H1 (cell line): ENCODE measurements at regions not wholly inside any gene's neighbourhood (a gene's known extent, or its start where the extent isn't known, plus 50 kb on each side); places are given as distances from the start of the nearest gene placed in this dataset.

Source experiments
- CTCF ChIA-PET: fragments of 300-600 bp; sonication (Branson Sonifier 250); formaldehyde crosslinking; loops from one replicate; lab custom pipeline; 2021; ENCODE audit not compliant: partially characterized antibody; lab: Charles Lee
- POLR2A ChIA-PET: fragments of 300-600 bp; sonication (Branson Sonifier 250); formaldehyde crosslinking; loops from one replicate; lab custom pipeline; 2021; ENCODE audit warnings: inconsistent platforms; ENCODE audit not compliant: partially characterized antibody; lab: Charles Lee
- DNase-seq, 2 experiments: peaks; one replicate each; pipeline versions ENCODE4 v3.0.0 to v3.0.0-alpha.2; 2010 to 2022; ENCODE audit warnings: low spot score in 2 of 2, low read depth in 1 of 2, mixed read lengths in 1 of 2
- FAIRE-seq: peaks from 2 replicates; lab custom pipeline; 2011; peaks lifted over from hg19 to GRCh38; lab: Jason Lieb, UNC
- H2AFZ ChIP-seq: 2 replicates; pipeline ENCODE4 v1.8.1; 2012; ENCODE audit warnings: low read length, inconsistent platforms
- H2AK5ac ChIP-seq: 2 replicates; pipeline ENCODE4 v1.6.1; 2013; ENCODE audit warnings: low read depth, low read length
- H2BK120ac ChIP-seq: replicated peaks from 2 replicates; pipeline ENCODE3; 2013; ENCODE audit warnings: low read depth, low read length, inconsistent platforms
- H2BK12ac ChIP-seq: 2 replicates; pipeline ENCODE4 v1.6.1; 2013; ENCODE audit warnings: low read depth, low read length
- H2BK15ac ChIP-seq: 2 replicates; pipeline ENCODE4 v1.6.1; 2013; ENCODE audit warnings: low read length
- H2BK20ac ChIP-seq: 2 replicates; pipeline ENCODE4 v1.6.1; 2013; ENCODE audit warnings: low read length
- H2BK5ac ChIP-seq: 2 replicates; pipeline ENCODE4 v1.6.1; 2013; ENCODE audit warnings: low read depth, low read length
- H3K14ac ChIP-seq: 2 replicates; pipeline ENCODE4 v1.6.1; 2013; ENCODE audit warnings: inconsistent platforms; ENCODE audit not compliant: insufficient read length
- H3K18ac ChIP-seq: 2 replicates; pipeline ENCODE4 v1.6.1; 2013; ENCODE audit warnings: low read length; ENCODE audit errors: extremely low read depth
- H3K23ac ChIP-seq: 2 replicates; pipeline ENCODE4 v1.6.1; 2013; ENCODE audit warnings: inconsistent platforms; ENCODE audit not compliant: insufficient read length
- H3K23me2 ChIP-seq: 2 replicates; pipeline ENCODE4 v1.6.1; 2013; ENCODE audit warnings: low read depth, low read length
- H3K27ac ChIP-seq: 2 replicates; pipeline ENCODE4 v1.6.1; 2011; ENCODE audit warnings: low read depth, low read length, inconsistent platforms
- H3K27me3 ChIP-seq, 4 experiments: replicated peaks in 1 of 4; 1 replicate in 1 of 4; 2 replicates in 3 of 4; pipeline versions ENCODE4 v1.6.1 to v1.8.1; 2011 to 2013; ENCODE audit warnings: low read length in 3 of 4, mild to moderate bottlenecking in 3 of 4, inconsistent platforms in 2 of 4, mixed read lengths in 2 of 4, moderate library complexity in 1 of 4; ENCODE audit not compliant: control insufficient read depth in 3 of 4, insufficient read depth in 3 of 4; ENCODE audit errors: extremely low read depth in 1 of 4
- H3K36me3 ChIP-seq, 4 experiments: 2 replicates each; pipeline versions ENCODE4 v1.6.1 to v1.8.1; 2011 to 2013; ENCODE audit warnings: mild to moderate bottlenecking in 4 of 4, low read length in 3 of 4, moderate library complexity in 2 of 4, control low read depth in 1 of 4, inconsistent platforms in 1 of 4; ENCODE audit not compliant: insufficient read depth in 4 of 4, control insufficient read depth in 2 of 4
- H3K4ac ChIP-seq: replicated peaks from 2 replicates; pipeline ENCODE3; 2013; ENCODE audit warnings: low read length, low read depth, mixed read lengths, inconsistent platforms; ENCODE audit not compliant: insufficient read length
- H3K4me1 ChIP-seq, 4 experiments: replicated peaks in 1 of 4; 1 replicate in 1 of 4; 2 replicates in 3 of 4; pipeline versions ENCODE4 v1.6.1 to v1.8.1; 2011 to 2013; ENCODE audit warnings: low read length in 3 of 4, inconsistent platforms in 2 of 4, mixed read lengths in 1 of 4; ENCODE audit not compliant: insufficient read depth in 4 of 4, control insufficient read depth in 3 of 4
- H3K4me2 ChIP-seq, 2 experiments: 2 replicates each; pipeline versions ENCODE4 v1.6.1 to v1.8.1; 2011 to 2013; ENCODE audit warnings: low read depth in 2 of 2, low read length in 2 of 2, control low read depth in 1 of 2, inconsistent platforms in 1 of 2, mild to moderate bottlenecking in 1 of 2; ENCODE audit not compliant: insufficient read depth in 1 of 2
- H3K4me3 ChIP-seq, 4 experiments: fragments of 200-600, 300-600 bp in 1 of 4; sonication (generic), shearing (Covaris generic), sonication (Bioruptor Twin) in 1 of 4; 2 replicates each; pipeline versions ENCODE4 v1.5.1 to v1.8.1; 2011 to 2016; ENCODE audit warnings: low read length in 4 of 4, low read depth in 3 of 4, control low read depth in 2 of 4, inconsistent platforms in 2 of 4, mild to moderate bottlenecking in 2 of 4, mixed read lengths in 1 of 4, moderate library complexity in 1 of 4; ENCODE audit not compliant: insufficient read depth in 2 of 4; ENCODE audit errors: extremely low read depth in 1 of 4
- H3K56ac ChIP-seq: replicated peaks from 2 replicates; pipeline ENCODE3; 2013; ENCODE audit warnings: low read depth, mild to moderate bottlenecking, mixed read lengths, low read length, inconsistent platforms; ENCODE audit not compliant: insufficient read length
- H3K79me1 ChIP-seq: 2 replicates; pipeline ENCODE4 v1.6.1; 2013; ENCODE audit warnings: low read depth, low read length, control low read depth
- H3K79me2 ChIP-seq, 2 experiments: 2 replicates each; pipeline versions ENCODE4 v1.6.1 to v1.8.1; 2012 to 2013; ENCODE audit warnings: low read length in 2 of 2, mild to moderate bottlenecking in 2 of 2, inconsistent platforms in 1 of 2; ENCODE audit not compliant: insufficient read depth in 2 of 2, control insufficient read depth in 1 of 2
- H3K9ac ChIP-seq, 4 experiments: replicated peaks in 1 of 4; 1 replicate in 1 of 4; 2 replicates in 3 of 4; pipeline versions ENCODE4 v1.6.1 to v1.8.1; 2011 to 2013; ENCODE audit warnings: low read depth in 3 of 4, low read length in 3 of 4, control low read depth in 2 of 4, mild to moderate bottlenecking in 2 of 4, moderate library complexity in 2 of 4, inconsistent platforms in 1 of 4; ENCODE audit errors: extremely low read depth in 1 of 4
- H3K9me3 ChIP-seq, 2 experiments: 2 replicates each; pipeline versions ENCODE4 v1.6.1 to v1.8.1; 2012 to 2013; ENCODE audit warnings: mild to moderate bottlenecking in 2 of 2, moderate library complexity in 2 of 2, control low read depth in 1 of 2, inconsistent platforms in 1 of 2, low read depth in 1 of 2, low read length in 1 of 2, mixed read lengths in 1 of 2; ENCODE audit not compliant: insufficient read depth in 2 of 2
- H4K20me1 ChIP-seq, 2 experiments: replicated peaks in 1 of 2; 2 replicates each; pipeline versions ENCODE3 to v1.8.1; 2011 to 2013; ENCODE audit warnings: inconsistent platforms in 2 of 2, low read length in 2 of 2, mild to moderate bottlenecking in 1 of 2; ENCODE audit not compliant: insufficient read depth in 2 of 2, control insufficient read depth in 1 of 2
- H4K5ac ChIP-seq: 2 replicates; pipeline ENCODE4 v1.6.1; 2013; ENCODE audit warnings: low read length, low read depth, mixed read lengths, inconsistent platforms; ENCODE audit not compliant: insufficient read length
- H4K8ac ChIP-seq: 2 replicates; pipeline ENCODE4 v1.8.0; 2013; ENCODE audit warnings: mild to moderate bottlenecking, moderate library complexity, low read length, inconsistent platforms; ENCODE audit not compliant: insufficient read depth; ENCODE audit errors: extremely low read depth
- H4K91ac ChIP-seq: replicated peaks from 2 replicates; pipeline ENCODE3; 2013; ENCODE audit warnings: low read length, mixed read lengths, inconsistent platforms; ENCODE audit not compliant: insufficient read length
- CBX5 ChIP-seq: fragments of 300-800, 300-1000 bp; sonication (generic); IDR thresholded peaks from 2 replicates; pipeline ENCODE4 v1.7.1; 2016; ENCODE audit warnings: antibody characterized with exemption, low read length, low read depth
- EP300 ChIP-seq, 2 experiments: IDR thresholded peaks; 1 replicate in 1 of 2; 2 replicates in 1 of 2; pipeline ENCODE4 v1.6.1; 2011 to 2012; ENCODE audit warnings: low read depth in 2 of 2, low read length in 2 of 2, mild to moderate bottlenecking in 2 of 2, borderline replicate concordance in 1 of 2, inconsistent platforms in 1 of 2, moderate library complexity in 1 of 2
- JUND ChIP-seq: IDR thresholded peaks from 2 replicates; pipeline ENCODE4 v1.6.1; 2011; ENCODE audit warnings: mild to moderate bottlenecking, improper control_type of control experiment, low read length
- KDM1A ChIP-seq: fragments of 200-600, 300-600 bp; sonication (generic); IDR thresholded peaks from 2 replicates; pipeline ENCODE4 v1.7.1; 2016; ENCODE audit warnings: mild to moderate bottlenecking, low read length, borderline replicate concordance
- MAX ChIP-seq: IDR thresholded peaks from 2 replicates; pipeline ENCODE4 v1.6.1; 2012; ENCODE audit warnings: inconsistent platforms
- NRF1 ChIP-seq: IDR thresholded peaks from 2 replicates; pipeline ENCODE4 v1.6.1; 2011; ENCODE audit warnings: mild to moderate bottlenecking, low read depth, low read length, improper control_type of control experiment
- RBBP5 ChIP-seq: IDR thresholded peaks from 2 replicates; pipeline ENCODE4 v1.7.1; 2012; ENCODE audit warnings: low read depth, mild to moderate bottlenecking, inconsistent platforms, low read length, moderate library complexity, borderline replicate concordance
- SAP30 ChIP-seq: fragments of 300-600 bp; sonication (generic); IDR thresholded peaks from 2 replicates; pipeline ENCODE4 v1.7.1; 2012; ENCODE audit warnings: low read length, moderate library complexity, mild to moderate bottlenecking, inconsistent platforms; ENCODE audit not compliant: insufficient read depth, insufficient replicate concordance
- TAF1 ChIP-seq: IDR thresholded peaks from 2 replicates; pipeline ENCODE4 v1.6.1; 2011; ENCODE audit warnings: mild to moderate bottlenecking, low read depth, low read length
- TEAD4 ChIP-seq: IDR thresholded peaks from 2 replicates; pipeline ENCODE4 v1.6.1; 2012; ENCODE audit warnings: low read depth, low read length, inconsistent platforms, mixed read lengths
- WGBS, 2 experiments: shearing (Covaris generic) in 1 of 2; methylation state at CpG; one replicate each; pipeline versions ENCODE4 v1.1.6 to v1.1.7; 2013 to 2015; ENCODE audit warnings: low lambda C conversion rate in 2 of 2, mixed read lengths in 2 of 2, inconsistent platforms in 1 of 2, low coverage in 1 of 2, missing lambda C conversion rate in 1 of 2; ENCODE audit not compliant: insufficient replicate concordance in 2 of 2, insufficient coverage in 1 of 2, insufficient read length in 1 of 2; ENCODE audit errors: extremely low coverage in 1 of 2, missing lambda C conversion rate in 1 of 2; 5-methylcytosine and 5-hydroxymethylcytosine counted together

GRCh38 chrX:142043196-142043595 lies 139.5 kb downstream of the MAGEC1 start:
- no peak overlapping the region for H4K91ac ChIP-seq
- no peaks in the 10 kb centered on the region for H4K20me1 ChIP-seq
- H3K27me3 ChIP-seq: no peaks in the 10 kb centered on the region
- no peak overlapping the region for H3K4me3 ChIP-seq
- no peak overlapping the region for H3K56ac ChIP-seq
- no peak overlapping the region for H4K8ac ChIP-seq
- H3K9me3 ChIP-seq: no peaks in the 10 kb centered on the region
- no peak overlapping the region for H3K9ac ChIP-seq
- no peaks in the 10 kb centered on the region for H3K36me3 ChIP-seq
- DNase-seq: no peak
- no peaks in the 10 kb centered on the region for H3K79me2 ChIP-seq
- no peak overlapping the region for H2BK120ac ChIP-seq
- H3K23ac ChIP-seq: no peak overlapping the region
- no peak overlapping the region for H2AFZ ChIP-seq
- no peak overlapping the region for H3K14ac ChIP-seq
- no peak overlapping the region for H2AK5ac ChIP-seq
- H2BK12ac ChIP-seq: no peak overlapping the region
- ChIA-PET CTCF (no interaction called here), POLR2A (no interaction called here)
- H3K27ac ChIP-seq: no peak overlapping the region
- no peaks in the 10 kb centered on the region for H3K79me1 ChIP-seq
- H3K23me2 ChIP-seq: no peaks in the 10 kb centered on the region
- H2BK20ac ChIP-seq: no peak overlapping the region
- no peak overlapping the region for H4K5ac ChIP-seq
- FAIRE-seq: no peak
- no peak overlapping the region for H3K4ac ChIP-seq
- no peak overlapping the region for H2BK5ac ChIP-seq
- H2BK15ac ChIP-seq: no peak overlapping the region
- peaks cover 0 to 2% (median 0%) of the 10 kb centered on the region in 4 experiments; a peak in 1 of 7 replicates for H3K4me1 ChIP-seq
- TF ChIP-seq KDM1A (no peak), NRF1 (no peak), MAX (no peak), CBX5 (no peak), JUND (no peak), TAF1 (no peak), TEAD4 (no peak), SAP30 (no peak), EP300 (IDR thresholded peaks at IDR 0.05; ENCODE audit: borderline replicate concordance in 1 of 2, low read depth in 2 of 2, low read length in 2 of 2) (no peak), RBBP5 (no peak)
- 94% methylated on average over 3 of the region's 3 CpGs; no CpG with 5 or more reads in 1 of the 2 experiments for WGBS, 2 experiments
- H3K18ac ChIP-seq: no peak overlapping the region
- no peak overlapping the region for H3K4me2 ChIP-seq
